H1 (cell line): ENCODE measurements at regions not wholly inside any gene's neighbourhood (a gene's known extent, or its start where the extent isn't known, plus 50 kb on each side); places are given as distances from the start of the nearest gene placed in this dataset.

Source experiments
- CTCF ChIA-PET: fragments of 300-600 bp; sonication (Branson Sonifier 250); formaldehyde crosslinking; loops from one replicate; lab custom pipeline; 2021; ENCODE audit not compliant: partially characterized antibody; lab: Charles Lee
- POLR2A ChIA-PET: fragments of 300-600 bp; sonication (Branson Sonifier 250); formaldehyde crosslinking; loops from one replicate; lab custom pipeline; 2021; ENCODE audit warnings: inconsistent platforms; ENCODE audit not compliant: partially characterized antibody; lab: Charles Lee
- DNase-seq, 2 experiments: peaks; one replicate each; pipeline versions ENCODE4 v3.0.0 to v3.0.0-alpha.2; 2010 to 2022; ENCODE audit warnings: low spot score in 2 of 2, low read depth in 1 of 2, mixed read lengths in 1 of 2
- FAIRE-seq: peaks from 2 replicates; lab custom pipeline; 2011; peaks lifted over from hg19 to GRCh38; lab: Jason Lieb, UNC
- H2AFZ ChIP-seq: 2 replicates; pipeline ENCODE4 v1.8.1; 2012; ENCODE audit warnings: low read length, inconsistent platforms
- H2AK5ac ChIP-seq: 2 replicates; pipeline ENCODE4 v1.6.1; 2013; ENCODE audit warnings: low read depth, low read length
- H2BK120ac ChIP-seq: replicated peaks from 2 replicates; pipeline ENCODE3; 2013; ENCODE audit warnings: low read depth, low read length, inconsistent platforms
- H2BK12ac ChIP-seq: 2 replicates; pipeline ENCODE4 v1.6.1; 2013; ENCODE audit warnings: low read depth, low read length
- H2BK15ac ChIP-seq: 2 replicates; pipeline ENCODE4 v1.6.1; 2013; ENCODE audit warnings: low read length
- H2BK20ac ChIP-seq: 2 replicates; pipeline ENCODE4 v1.6.1; 2013; ENCODE audit warnings: low read length
- H2BK5ac ChIP-seq: 2 replicates; pipeline ENCODE4 v1.6.1; 2013; ENCODE audit warnings: low read depth, low read length
- H3K14ac ChIP-seq: 2 replicates; pipeline ENCODE4 v1.6.1; 2013; ENCODE audit warnings: inconsistent platforms; ENCODE audit not compliant: insufficient read length
- H3K18ac ChIP-seq: 2 replicates; pipeline ENCODE4 v1.6.1; 2013; ENCODE audit warnings: low read length; ENCODE audit errors: extremely low read depth
- H3K23ac ChIP-seq: 2 replicates; pipeline ENCODE4 v1.6.1; 2013; ENCODE audit warnings: inconsistent platforms; ENCODE audit not compliant: insufficient read length
- H3K23me2 ChIP-seq: 2 replicates; pipeline ENCODE4 v1.6.1; 2013; ENCODE audit warnings: low read depth, low read length
- H3K27ac ChIP-seq: 2 replicates; pipeline ENCODE4 v1.6.1; 2011; ENCODE audit warnings: low read depth, low read length, inconsistent platforms
- H3K27me3 ChIP-seq, 4 experiments: replicated peaks in 1 of 4; 1 replicate in 1 of 4; 2 replicates in 3 of 4; pipeline versions ENCODE4 v1.6.1 to v1.8.1; 2011 to 2013; ENCODE audit warnings: low read length in 3 of 4, mild to moderate bottlenecking in 3 of 4, inconsistent platforms in 2 of 4, mixed read lengths in 2 of 4, moderate library complexity in 1 of 4; ENCODE audit not compliant: control insufficient read depth in 3 of 4, insufficient read depth in 3 of 4; ENCODE audit errors: extremely low read depth in 1 of 4
- H3K36me3 ChIP-seq, 4 experiments: 2 replicates each; pipeline versions ENCODE4 v1.6.1 to v1.8.1; 2011 to 2013; ENCODE audit warnings: mild to moderate bottlenecking in 4 of 4, low read length in 3 of 4, moderate library complexity in 2 of 4, control low read depth in 1 of 4, inconsistent platforms in 1 of 4; ENCODE audit not compliant: insufficient read depth in 4 of 4, control insufficient read depth in 2 of 4
- H3K4ac ChIP-seq: replicated peaks from 2 replicates; pipeline ENCODE3; 2013; ENCODE audit warnings: low read length, low read depth, mixed read lengths, inconsistent platforms; ENCODE audit not compliant: insufficient read length
- H3K4me1 ChIP-seq, 4 experiments: replicated peaks in 1 of 4; 1 replicate in 1 of 4; 2 replicates in 3 of 4; pipeline versions ENCODE4 v1.6.1 to v1.8.1; 2011 to 2013; ENCODE audit warnings: low read length in 3 of 4, inconsistent platforms in 2 of 4, mixed read lengths in 1 of 4; ENCODE audit not compliant: insufficient read depth in 4 of 4, control insufficient read depth in 3 of 4
- H3K4me2 ChIP-seq, 2 experiments: 2 replicates each; pipeline versions ENCODE4 v1.6.1 to v1.8.1; 2011 to 2013; ENCODE audit warnings: low read depth in 2 of 2, low read length in 2 of 2, control low read depth in 1 of 2, inconsistent platforms in 1 of 2, mild to moderate bottlenecking in 1 of 2; ENCODE audit not compliant: insufficient read depth in 1 of 2
- H3K4me3 ChIP-seq, 4 experiments: fragments of 200-600, 300-600 bp in 1 of 4; sonication (generic), shearing (Covaris generic), sonication (Bioruptor Twin) in 1 of 4; 2 replicates each; pipeline versions ENCODE4 v1.5.1 to v1.8.1; 2011 to 2016; ENCODE audit warnings: low read length in 4 of 4, low read depth in 3 of 4, control low read depth in 2 of 4, inconsistent platforms in 2 of 4, mild to moderate bottlenecking in 2 of 4, mixed read lengths in 1 of 4, moderate library complexity in 1 of 4; ENCODE audit not compliant: insufficient read depth in 2 of 4; ENCODE audit errors: extremely low read depth in 1 of 4
- H3K56ac ChIP-seq: replicated peaks from 2 replicates; pipeline ENCODE3; 2013; ENCODE audit warnings: low read depth, mild to moderate bottlenecking, mixed read lengths, low read length, inconsistent platforms; ENCODE audit not compliant: insufficient read length
- H3K79me1 ChIP-seq: 2 replicates; pipeline ENCODE4 v1.6.1; 2013; ENCODE audit warnings: low read depth, low read length, control low read depth
- H3K79me2 ChIP-seq, 2 experiments: 2 replicates each; pipeline versions ENCODE4 v1.6.1 to v1.8.1; 2012 to 2013; ENCODE audit warnings: low read length in 2 of 2, mild to moderate bottlenecking in 2 of 2, inconsistent platforms in 1 of 2; ENCODE audit not compliant: insufficient read depth in 2 of 2, control insufficient read depth in 1 of 2
- H3K9ac ChIP-seq, 4 experiments: replicated peaks in 1 of 4; 1 replicate in 1 of 4; 2 replicates in 3 of 4; pipeline versions ENCODE4 v1.6.1 to v1.8.1; 2011 to 2013; ENCODE audit warnings: low read depth in 3 of 4, low read length in 3 of 4, control low read depth in 2 of 4, mild to moderate bottlenecking in 2 of 4, moderate library complexity in 2 of 4, inconsistent platforms in 1 of 4; ENCODE audit errors: extremely low read depth in 1 of 4
- H3K9me3 ChIP-seq, 2 experiments: 2 replicates each; pipeline versions ENCODE4 v1.6.1 to v1.8.1; 2012 to 2013; ENCODE audit warnings: mild to moderate bottlenecking in 2 of 2, moderate library complexity in 2 of 2, control low read depth in 1 of 2, inconsistent platforms in 1 of 2, low read depth in 1 of 2, low read length in 1 of 2, mixed read lengths in 1 of 2; ENCODE audit not compliant: insufficient read depth in 2 of 2
- H4K20me1 ChIP-seq, 2 experiments: replicated peaks in 1 of 2; 2 replicates each; pipeline versions ENCODE3 to v1.8.1; 2011 to 2013; ENCODE audit warnings: inconsistent platforms in 2 of 2, low read length in 2 of 2, mild to moderate bottlenecking in 1 of 2; ENCODE audit not compliant: insufficient read depth in 2 of 2, control insufficient read depth in 1 of 2
- H4K5ac ChIP-seq: 2 replicates; pipeline ENCODE4 v1.6.1; 2013; ENCODE audit warnings: low read length, low read depth, mixed read lengths, inconsistent platforms; ENCODE audit not compliant: insufficient read length
- H4K8ac ChIP-seq: 2 replicates; pipeline ENCODE4 v1.8.0; 2013; ENCODE audit warnings: mild to moderate bottlenecking, moderate library complexity, low read length, inconsistent platforms; ENCODE audit not compliant: insufficient read depth; ENCODE audit errors: extremely low read depth
- H4K91ac ChIP-seq: replicated peaks from 2 replicates; pipeline ENCODE3; 2013; ENCODE audit warnings: low read length, mixed read lengths, inconsistent platforms; ENCODE audit not compliant: insufficient read length
- BACH1 ChIP-seq: IDR thresholded peaks from 2 replicates; pipeline ENCODE4 v1.6.1; 2012; ENCODE audit warnings: low read length, improper control_type of control experiment
- BCL11A ChIP-seq, 2 experiments: IDR thresholded peaks; one replicate each; pipeline ENCODE4 v1.6.1; 2011; ENCODE audit warnings: low read depth in 2 of 2, low read length in 2 of 2, mild to moderate bottlenecking in 2 of 2
- CHD1 ChIP-seq: IDR thresholded peaks from 2 replicates; pipeline ENCODE4 v1.6.1; 2012; ENCODE audit warnings: low read depth, low read length, improper control_type of control experiment
- CREB1 ChIP-seq: IDR thresholded peaks from 2 replicates; pipeline ENCODE4 v1.6.1; 2012; ENCODE audit warnings: inconsistent platforms
- HDAC2 ChIP-seq, 2 experiments: fragments of 300-600 bp in 1 of 2; sonication (generic) in 1 of 2; IDR thresholded peaks; 2 replicates each; pipeline ENCODE4 v1.6.1; 2011 to 2012; ENCODE audit warnings: low read depth in 2 of 2, low read length in 2 of 2, mild to moderate bottlenecking in 2 of 2, moderate library complexity in 2 of 2, borderline replicate concordance in 1 of 2, inconsistent platforms in 1 of 2
- MAFK ChIP-seq: IDR thresholded peaks from 2 replicates; pipeline ENCODE4 v1.6.1; 2012; ENCODE audit warnings: low read depth, mild to moderate bottlenecking, improper control_type of control experiment, low read length
- MAX ChIP-seq: IDR thresholded peaks from 2 replicates; pipeline ENCODE4 v1.6.1; 2012; ENCODE audit warnings: inconsistent platforms
- PHF8 ChIP-seq: fragments of 200-600 bp; sonication (generic); conservative IDR thresholded peaks from 2 replicates; pipeline ENCODE4 v1.7.1; 2012; ENCODE audit warnings: low read depth, mild to moderate bottlenecking, inconsistent platforms, low read length, moderate library complexity
- RBBP5 ChIP-seq: IDR thresholded peaks from 2 replicates; pipeline ENCODE4 v1.7.1; 2012; ENCODE audit warnings: low read depth, mild to moderate bottlenecking, inconsistent platforms, low read length, moderate library complexity, borderline replicate concordance
- SP1 ChIP-seq: IDR thresholded peaks from 2 replicates; pipeline ENCODE4 v1.6.1; 2011; ENCODE audit warnings: low read depth, low read length
- SUZ12 ChIP-seq: fragments of 200-600 bp; sonication (generic); IDR thresholded peaks from 2 replicates; pipeline ENCODE4 v1.6.1; 2012; ENCODE audit warnings: mild to moderate bottlenecking, inconsistent platforms, low read length, moderate library complexity, mixed read lengths
- WGBS, 2 experiments: shearing (Covaris generic) in 1 of 2; methylation state at CpG; one replicate each; pipeline versions ENCODE4 v1.1.6 to v1.1.7; 2013 to 2015; ENCODE audit warnings: low lambda C conversion rate in 2 of 2, mixed read lengths in 2 of 2, inconsistent platforms in 1 of 2, low coverage in 1 of 2, missing lambda C conversion rate in 1 of 2; ENCODE audit not compliant: insufficient replicate concordance in 2 of 2, insufficient coverage in 1 of 2, insufficient read length in 1 of 2; ENCODE audit errors: extremely low coverage in 1 of 2, missing lambda C conversion rate in 1 of 2; 5-methylcytosine and 5-hydroxymethylcytosine counted together
- TF ChIP-seq, protein P1 (sequence below): IDR thresholded peaks from 2 replicates; pipeline ENCODE4 v1.6.1; 2011; ENCODE audit warnings: low read length, improper control_type of control experiment

DNA sequence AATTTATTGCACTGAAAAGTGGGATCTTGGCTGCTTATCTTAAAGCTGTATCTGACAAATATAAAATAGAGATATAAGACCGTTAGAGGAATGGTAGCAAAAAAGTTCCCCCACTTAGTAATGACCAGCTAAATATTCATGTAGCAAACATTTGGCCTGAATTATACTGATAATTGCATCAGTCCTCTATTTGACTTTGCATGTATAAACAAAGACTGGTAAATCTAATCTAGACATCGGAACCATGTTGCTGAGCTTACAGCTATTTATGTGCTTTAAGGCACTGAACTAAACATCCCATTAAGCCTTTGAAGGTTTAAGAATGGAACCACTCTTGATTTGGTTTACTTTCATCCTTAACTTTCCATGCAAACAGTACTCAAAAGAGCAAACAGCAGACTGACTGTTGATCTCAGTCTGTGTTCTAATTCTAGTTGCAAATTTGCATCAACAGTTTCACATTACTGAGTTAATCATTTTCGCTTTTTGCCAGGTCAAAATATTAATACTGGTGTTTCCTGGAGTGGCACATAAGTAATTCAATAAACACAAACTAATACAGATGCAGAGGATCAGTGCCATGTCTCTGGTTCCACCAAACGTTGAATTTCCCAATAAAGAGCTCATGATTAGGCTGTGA, 203.5 kb upstream of the HTR2A start:
- H3K27me3 ChIP-seq, result no peaks in the 10 kb centered on the region
- TF ChIP-seq RBBP5 (no peak), CHD1 (no peak), SUZ12 (no peak), CREB1 (no peak), MAX (no peak), BCL11A (IDR thresholded peaks at IDR 0.05; ENCODE audit: low read depth in 2 of 2, low read length in 2 of 2) (no peak), BACH1 (no peak), SP1 (no peak), PHF8 (no peak), HDAC2 (IDR thresholded peaks at IDR 0.05; ENCODE audit: borderline replicate concordance in 1 of 2, low read depth in 2 of 2, low read length in 2 of 2) (no peak), MAFK (no peak)
- TF ChIP-seq, protein P1, sequence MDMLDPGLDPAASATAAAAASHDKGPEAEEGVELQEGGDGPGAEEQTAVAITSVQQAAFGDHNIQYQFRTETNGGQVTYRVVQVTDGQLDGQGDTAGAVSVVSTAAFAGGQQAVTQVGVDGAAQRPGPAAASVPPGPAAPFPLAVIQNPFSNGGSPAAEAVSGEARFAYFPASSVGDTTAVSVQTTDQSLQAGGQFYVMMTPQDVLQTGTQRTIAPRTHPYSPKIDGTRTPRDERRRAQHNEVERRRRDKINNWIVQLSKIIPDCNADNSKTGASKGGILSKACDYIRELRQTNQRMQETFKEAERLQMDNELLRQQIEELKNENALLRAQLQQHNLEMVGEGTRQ, result no peak

More for the DNA sequence above, 203.5 kb upstream of the HTR2A start:
- FAIRE-seq (no peak), DNase-seq (no peak)
- ChIA-PET POLR2A (no interaction called here), CTCF (no interaction called here)
- H3K23ac ChIP-seq, result no peak overlapping the region
- H3K4me2 ChIP-seq, result no peak overlapping the region
- 0 out of 4 replicates have a peak, but pooled peaks cover 0 to 4% of the 10 kb centered on the region in 2 experiments for H3K9me3 ChIP-seq
- no peak overlapping the region for H3K4me3 ChIP-seq
- H2AFZ ChIP-seq, result no peak overlapping the region
- no peak overlapping the region for H2BK120ac ChIP-seq
- H3K9ac ChIP-seq, result no peak overlapping the region
- no peak overlapping the region for H4K91ac ChIP-seq
- no peak overlapping the region for H2BK5ac ChIP-seq
- H3K27ac ChIP-seq, result no peak overlapping the region
- H2BK20ac ChIP-seq, result no peak overlapping the region
- H4K5ac ChIP-seq, result no peak overlapping the region
- no peak overlapping the region for H2BK12ac ChIP-seq
- H3K36me3 ChIP-seq, result no peaks in the 10 kb centered on the region
- WGBS, 2 experiments, result 96% methylated on average over 4 of the region's 4 CpGs; no CpG with 5 or more reads in 1 of the 2 experiments
- no peak overlapping the region for H2AK5ac ChIP-seq
- H4K20me1 ChIP-seq, result no peaks in the 10 kb centered on the region
- H4K8ac ChIP-seq, result no peak overlapping the region
- H3K56ac ChIP-seq, result no peak overlapping the region
- no peaks in the 10 kb centered on the region for H3K4me1 ChIP-seq
- no peaks in the 10 kb centered on the region for H3K79me1 ChIP-seq
- no peak overlapping the region for H3K4ac ChIP-seq
- H2BK15ac ChIP-seq, result no peak overlapping the region
- H3K23me2 ChIP-seq, result no peaks in the 10 kb centered on the region
- no peaks in the 10 kb centered on the region for H3K79me2 ChIP-seq
- H3K14ac ChIP-seq, result no peak overlapping the region
- H3K18ac ChIP-seq, result no peak overlapping the region
